ENCODE measurements at regions not wholly inside any gene's neighbourhood (a gene's known extent, or its start where the extent isn't known, plus 50 kb on each side); places are given as distances from the start of the nearest gene placed in this dataset.

DNA sequence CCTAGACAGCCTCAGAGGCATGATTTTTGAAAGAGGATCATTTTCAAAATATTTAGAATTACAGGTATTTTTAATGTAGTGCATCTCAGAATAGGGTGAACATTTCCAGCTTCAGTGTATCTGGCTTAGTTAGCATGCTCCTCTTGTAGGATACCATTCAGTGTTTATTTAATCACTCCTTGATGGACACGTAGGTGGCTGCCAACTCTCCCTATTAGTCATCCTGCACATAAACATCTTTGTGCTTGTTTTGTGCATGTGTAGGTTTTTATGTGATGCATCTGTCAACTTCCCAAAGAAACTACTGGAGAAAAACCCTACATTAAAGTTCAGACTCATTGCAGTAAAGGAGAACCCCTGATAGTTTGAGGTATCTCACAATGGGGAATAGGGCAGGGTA lies 52.5 kb upstream of the RBM19 start:
- no peak for TF ChIP-seq GABPA (IDR thresholded peaks at IDR 0.05; ENCODE audit: low read depth)
- no peak for TF ChIP-seq FOXK2 (IDR thresholded peaks at IDR 0.05)
- TF ChIP-seq RAD21 (IDR thresholded peaks at IDR 0.05; ENCODE audit: insufficient read depth, low read depth, low read length): no peak
- no peak for TF ChIP-seq E4F1 (IDR thresholded peaks at IDR 0.05; ENCODE audit: borderline replicate concordance, partially characterized antibody)
- TF ChIP-seq ZNF274 (IDR thresholded peaks at IDR 0.05; ENCODE audit: insufficient read depth, insufficient read length): no peak
- TF ChIP-seq CREM (IDR thresholded peaks at IDR 0.05; ENCODE audit: low read depth): no peak
- intact Hi-C loops (cut with micrococcal nuclease; ENCODE audit: unreplicated experiment): no loop called here
- Histone ChIP-seq H4K20me1 (ENCODE audit: control insufficient read depth, insufficient read depth) (no peaks in the 10 kb centered on the region), H3K36me3 (ENCODE audit: control insufficient read depth in 2 of 2, insufficient read depth in 2 of 2, low read length in 1 of 2) (no peaks in the 10 kb centered on the region), H3K79me2 (ENCODE audit: control insufficient read depth, insufficient read depth, low read length) (no peaks in the 10 kb centered on the region), H3K27ac (ENCODE audit: control insufficient read depth, insufficient read depth) (no peak overlapping the region), H2AFZ (ENCODE audit: control insufficient read depth, low read depth, low read length) (no peak overlapping the region), H3K9ac (ENCODE audit: control insufficient read depth, insufficient read depth, low read length) (no peak overlapping the region), H3K4me2 (ENCODE audit: control insufficient read depth, insufficient read depth) (no peak overlapping the region), H3K27me3 (replicated peaks in 1 of 2; ENCODE audit: control insufficient read depth in 2 of 2, insufficient read depth in 2 of 2, low read length in 1 of 2) (no peaks in the 10 kb centered on the region; a peak in 1 of 4 replicates), H3K4me3 (no peak overlapping the region), H3K9me3 (replicated peaks; ENCODE audit: control insufficient read depth, insufficient read depth, low read length) (no peaks in the 10 kb centered on the region), H3K4me1 (ENCODE audit: control insufficient read depth, insufficient read depth, low read length) (no peaks in the 10 kb centered on the region)
- in situ Hi-C loops (cut with MboI): no loop called here
- BruUV-seq (replicated peaks): no TSS peak
- POLR2A ChIA-PET: no interaction called here
- SMC1A ChIA-PET (ENCODE audit: uncharacterized antibody, unreplicated experiment): no interaction called here
- ATAC-seq: no peak
- FAIRE-seq: no peak
- RAD21 ChIA-PET (ENCODE audit: unreplicated experiment): no interaction called here
- no peak for DNase-seq (ENCODE audit: low read depth, low spot score)
- WGBS (ENCODE audit: insufficient coverage, insufficient replicate concordance, low lambda C conversion rate, missing lambda C conversion rate): 0% methylated on average over 1 of the region's 1 CpG
- CTCF ChIA-PET: no interaction called here

Measured in GM12878 (cell line).